ENCODE measurements at regions not wholly inside any gene's neighbourhood (a gene's known extent, or its start where the extent isn't known, plus 50 kb on each side); places are given as distances from the start of the nearest gene placed in this dataset.
"Not testable (repeated sequence)": the region's sequence is repeated elsewhere in the genome, so short reads cannot be mapped to it uniquely, and the experiment has no call there.

DNA sequence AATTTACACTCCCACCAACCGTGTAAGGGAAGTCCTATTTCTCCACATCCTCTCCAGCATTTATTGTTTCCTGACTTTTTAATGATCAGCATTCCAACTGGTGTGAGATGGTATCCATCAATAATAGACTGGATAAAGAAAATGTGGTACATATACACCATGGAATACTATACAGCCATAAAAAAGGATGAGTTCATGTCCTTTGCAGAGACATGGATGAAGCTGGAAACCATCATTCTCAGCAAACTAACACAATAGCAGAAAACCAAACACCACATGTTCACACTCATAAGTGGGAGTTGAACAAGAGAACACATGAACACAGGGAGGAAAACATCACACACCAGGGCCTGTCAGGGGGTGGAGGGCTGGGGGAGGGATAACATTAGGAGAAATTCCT, 1290.6 kb upstream of the EYS start:
- not testable (repeated sequence) for H3K4me1 ChIP-seq (ENCODE audit: control insufficient read depth in 2 of 2, insufficient read depth in 2 of 2, low read length in 1 of 2); H3K9me3 ChIP-seq (ENCODE audit: control insufficient read depth in 2 of 2, insufficient read depth in 1 of 2, low read depth in 1 of 2, low read length in 1 of 2); H3K36me3 ChIP-seq (ENCODE audit: control insufficient read depth in 2 of 2, insufficient read depth in 2 of 2, low read length in 1 of 2); H3K27ac ChIP-seq (ENCODE audit: low read depth in 2 of 2, low read length in 1 of 2); H3K27me3 ChIP-seq (ENCODE audit: control insufficient read depth in 1 of 2, insufficient read depth in 2 of 2, low read length in 2 of 2); H3K4me3 ChIP-seq (ENCODE audit: low read depth in 1 of 2, low read length in 2 of 2)
- WGBS, 2 donors, result 86 to 89% methylated on average over 1 of the region's 1 CpG

DNA sequence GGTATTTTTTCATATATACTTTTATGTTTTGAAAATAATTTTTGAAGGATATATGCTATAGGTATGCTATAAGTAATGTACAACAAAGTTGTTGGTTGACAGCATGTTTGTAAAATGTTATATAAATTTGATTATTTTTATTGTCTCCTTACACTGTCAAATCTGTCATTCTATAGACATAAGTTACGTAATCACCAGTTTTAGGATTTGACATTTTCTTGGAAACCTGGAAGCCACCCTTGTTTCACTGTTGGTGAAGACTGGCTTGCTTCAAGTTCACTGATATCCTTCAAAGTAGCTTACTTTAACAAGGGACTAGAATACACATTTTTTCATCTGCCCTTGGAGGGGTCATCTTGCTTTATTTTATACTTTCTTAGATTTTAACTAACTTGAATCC, 1288.6 kb upstream of the EYS start:
- H3K9me3 ChIP-seq (ENCODE audit: control insufficient read depth in 2 of 2, insufficient read depth in 1 of 2, low read depth in 1 of 2, low read length in 1 of 2), result peaks cover under 1 to 4% of the 10 kb centered on the region in 2 donors
- no peaks in the 10 kb centered on the region for H3K27me3 ChIP-seq (ENCODE audit: control insufficient read depth in 1 of 2, insufficient read depth in 2 of 2, low read length in 2 of 2)
- H3K27ac ChIP-seq (ENCODE audit: low read depth in 2 of 2, low read length in 1 of 2), result no peak overlapping the region
- no peaks in the 10 kb centered on the region for H3K36me3 ChIP-seq (ENCODE audit: control insufficient read depth in 2 of 2, insufficient read depth in 2 of 2, low read length in 1 of 2)
- no peaks in the 10 kb centered on the region for H3K4me1 ChIP-seq (ENCODE audit: control insufficient read depth in 2 of 2, insufficient read depth in 2 of 2, low read length in 1 of 2)
- no peak overlapping the region for H3K4me3 ChIP-seq (ENCODE audit: low read depth in 1 of 2, low read length in 2 of 2)
- 45 to 77% methylated on average over 1 of the region's 1 CpG for WGBS, 2 donors

DNA sequence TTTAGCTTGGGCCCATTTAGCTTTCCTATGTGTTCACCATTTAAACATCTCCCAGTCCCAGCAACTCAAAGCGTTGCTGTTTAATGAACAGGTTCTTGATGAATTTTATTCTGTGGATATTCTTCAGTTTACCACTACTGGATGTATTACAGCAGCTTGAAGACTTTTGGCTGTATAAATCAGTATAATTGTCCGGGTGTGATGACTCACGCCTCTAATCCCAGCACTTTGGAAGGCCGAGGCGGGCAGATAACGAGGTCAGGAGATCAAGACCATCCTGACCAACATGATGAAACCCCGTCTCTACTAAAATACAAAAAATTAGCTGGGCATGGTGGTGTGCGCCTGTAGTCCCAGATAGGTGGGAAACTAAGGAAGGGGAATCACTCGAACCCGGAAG, 1286.7 kb upstream of the EYS start:
- WGBS, 2 donors, result 84 to 91% methylated on average over 10 of the region's 10 CpGs

DNA sequence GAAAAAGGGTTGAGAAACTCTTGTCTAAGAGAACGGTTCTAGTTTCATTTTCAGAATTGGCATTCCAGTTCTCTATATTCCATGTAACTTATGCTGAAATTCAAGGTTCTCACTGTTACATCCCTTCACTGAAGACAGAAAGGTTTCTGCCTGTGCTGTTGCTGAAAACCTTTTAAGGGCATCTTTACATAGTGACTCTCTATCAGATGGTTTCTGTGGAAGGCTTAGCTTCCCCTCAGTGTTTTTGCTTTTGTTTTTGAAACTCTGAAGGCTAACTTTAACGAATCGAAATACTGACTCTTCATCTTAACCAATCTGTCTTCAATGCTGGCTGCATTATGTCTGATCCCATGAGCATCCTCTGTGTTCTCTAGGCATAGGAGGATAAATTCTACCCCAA, 1286.2 kb upstream of the EYS start:
- Histone ChIP-seq H3K4me1 (ENCODE audit: control insufficient read depth in 2 of 2, insufficient read depth in 2 of 2, low read length in 1 of 2) (no peaks in the 10 kb centered on the region), H3K4me3 (ENCODE audit: low read depth in 1 of 2, low read length in 2 of 2) (no peak overlapping the region), H3K27ac (ENCODE audit: low read depth in 2 of 2, low read length in 1 of 2) (no peak overlapping the region), H3K36me3 (ENCODE audit: control insufficient read depth in 2 of 2, insufficient read depth in 2 of 2, low read length in 1 of 2) (no peaks in the 10 kb centered on the region), H3K27me3 (ENCODE audit: control insufficient read depth in 1 of 2, insufficient read depth in 2 of 2, low read length in 2 of 2) (no peaks in the 10 kb centered on the region), H3K9me3 (ENCODE audit: control insufficient read depth in 2 of 2, insufficient read depth in 1 of 2, low read depth in 1 of 2, low read length in 1 of 2) (peaks cover 3 to 4% of the 10 kb centered on the region in 2 donors)
- 79 to 86% methylated on average over 3 of the region's 3 CpGs for WGBS, 2 donors

More for the DNA sequence above, 1286.7 kb upstream of the EYS start:
- not testable (repeated sequence) for H3K27me3 ChIP-seq (ENCODE audit: control insufficient read depth in 1 of 2, insufficient read depth in 2 of 2, low read length in 2 of 2); H3K9me3 ChIP-seq (ENCODE audit: control insufficient read depth in 2 of 2, insufficient read depth in 1 of 2, low read depth in 1 of 2, low read length in 1 of 2); H3K27ac ChIP-seq (ENCODE audit: low read depth in 2 of 2, low read length in 1 of 2); H3K4me3 ChIP-seq (ENCODE audit: low read depth in 1 of 2, low read length in 2 of 2); H3K36me3 ChIP-seq (ENCODE audit: control insufficient read depth in 2 of 2, insufficient read depth in 2 of 2, low read length in 1 of 2); H3K4me1 ChIP-seq (ENCODE audit: control insufficient read depth in 2 of 2, insufficient read depth in 2 of 2, low read length in 1 of 2)

DNA sequence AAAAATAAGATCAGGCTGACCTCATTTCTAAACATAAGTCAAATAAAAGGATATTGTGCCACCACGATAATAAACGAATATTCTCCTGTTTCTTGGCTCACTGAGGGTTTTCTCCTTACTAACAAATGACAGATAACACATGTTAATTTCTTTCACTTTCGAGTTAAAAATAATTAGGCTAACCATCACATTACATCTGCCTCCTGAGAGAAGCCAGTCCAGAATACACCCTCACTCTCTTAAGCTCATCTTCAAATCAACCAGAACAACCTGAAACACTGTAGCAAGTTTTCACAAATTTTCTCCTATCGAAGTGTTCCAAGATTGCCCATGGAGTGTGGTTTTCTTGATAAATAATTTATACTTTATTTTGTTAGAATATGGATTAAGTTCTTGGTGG, 1285.6 kb upstream of the EYS start:
- 62 to 75% methylated on average over 4 of the region's 4 CpGs for WGBS, 2 donors
- Histone ChIP-seq H3K4me1 (ENCODE audit: control insufficient read depth in 2 of 2, insufficient read depth in 2 of 2, low read length in 1 of 2) (no peaks in the 10 kb centered on the region), H3K4me3 (ENCODE audit: low read depth in 1 of 2, low read length in 2 of 2) (no peak overlapping the region), H3K9me3 (ENCODE audit: control insufficient read depth in 2 of 2, insufficient read depth in 1 of 2, low read depth in 1 of 2, low read length in 1 of 2) (peaks cover 2 to 6% of the 10 kb centered on the region in 2 donors), H3K27ac (ENCODE audit: low read depth in 2 of 2, low read length in 1 of 2) (no peak overlapping the region), H3K27me3 (ENCODE audit: control insufficient read depth in 1 of 2, insufficient read depth in 2 of 2, low read length in 2 of 2) (no peaks in the 10 kb centered on the region), H3K36me3 (ENCODE audit: control insufficient read depth in 2 of 2, insufficient read depth in 2 of 2, low read length in 1 of 2) (no peaks in the 10 kb centered on the region)

DNA sequence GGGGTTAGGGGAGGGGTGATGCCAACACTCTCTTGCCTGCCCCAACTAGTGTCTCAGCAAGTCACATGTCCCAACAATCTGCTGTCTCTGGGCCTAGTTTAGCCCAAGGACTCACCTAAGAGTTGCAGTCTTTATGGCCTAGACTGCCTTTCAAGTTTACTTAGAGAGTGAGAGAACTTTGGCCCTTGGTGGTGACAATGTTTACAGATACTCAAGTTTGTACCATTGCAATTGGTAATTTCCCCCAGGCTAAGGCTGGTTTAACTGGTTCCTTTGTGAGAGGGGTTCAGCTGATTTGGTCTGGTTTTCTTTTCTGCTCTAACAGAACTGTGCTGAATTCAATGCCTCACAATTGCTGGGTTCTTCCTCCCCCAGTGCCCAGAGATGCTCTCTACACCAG, 1279.9 kb upstream of the EYS start:
- Histone ChIP-seq H3K9me3 (ENCODE audit: control insufficient read depth in 2 of 2, insufficient read depth in 1 of 2, low read depth in 1 of 2, low read length in 1 of 2) (peaks cover 7 to 10% of the 10 kb centered on the region in 2 donors), H3K36me3 (ENCODE audit: control insufficient read depth in 2 of 2, insufficient read depth in 2 of 2, low read length in 1 of 2) (no peaks in the 10 kb centered on the region), H3K4me3 (ENCODE audit: low read depth in 1 of 2, low read length in 2 of 2) (no peak overlapping the region), H3K27ac (ENCODE audit: low read depth in 2 of 2, low read length in 1 of 2) (no peak overlapping the region), H3K4me1 (ENCODE audit: control insufficient read depth in 2 of 2, insufficient read depth in 2 of 2, low read length in 1 of 2) (no peaks in the 10 kb centered on the region), H3K27me3 (ENCODE audit: control insufficient read depth in 1 of 2, insufficient read depth in 2 of 2, low read length in 2 of 2) (no peaks in the 10 kb centered on the region)

DNA sequence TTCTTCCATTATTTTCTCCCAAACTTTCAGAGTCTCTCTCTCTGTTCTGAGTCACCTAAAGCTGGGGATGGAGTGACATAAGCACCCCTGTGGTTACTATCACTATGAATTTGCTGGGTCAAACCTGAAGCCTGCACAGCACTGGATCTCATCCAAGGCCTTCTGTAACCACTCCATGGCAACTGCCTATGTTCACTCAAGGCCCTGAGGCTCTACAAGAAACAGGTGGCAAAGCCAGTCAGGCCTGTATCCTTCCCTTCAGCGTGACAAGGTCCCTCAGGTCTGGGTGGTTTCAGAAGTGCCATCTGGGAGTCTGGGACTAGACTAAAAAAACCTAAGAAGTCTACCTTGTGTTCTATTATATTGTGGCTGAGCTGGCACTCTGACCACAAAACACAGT, 1278.8 kb upstream of the EYS start:
- Histone ChIP-seq H3K4me1 (ENCODE audit: control insufficient read depth in 2 of 2, insufficient read depth in 2 of 2, low read length in 1 of 2) (no peaks in the 10 kb centered on the region), H3K27ac (ENCODE audit: low read depth in 2 of 2, low read length in 1 of 2) (no peak overlapping the region), H3K27me3 (ENCODE audit: control insufficient read depth in 1 of 2, insufficient read depth in 2 of 2, low read length in 2 of 2) (no peaks in the 10 kb centered on the region), H3K36me3 (ENCODE audit: control insufficient read depth in 2 of 2, insufficient read depth in 2 of 2, low read length in 1 of 2) (no peaks in the 10 kb centered on the region), H3K4me3 (ENCODE audit: low read depth in 1 of 2, low read length in 2 of 2) (no peak overlapping the region), H3K9me3 (ENCODE audit: control insufficient read depth in 2 of 2, insufficient read depth in 1 of 2, low read depth in 1 of 2, low read length in 1 of 2) (peaks cover 5 to 10% of the 10 kb centered on the region in 2 donors)
- 62 to 71% methylated on average over 1 of the region's 1 CpG for WGBS, 2 donors

DNA sequence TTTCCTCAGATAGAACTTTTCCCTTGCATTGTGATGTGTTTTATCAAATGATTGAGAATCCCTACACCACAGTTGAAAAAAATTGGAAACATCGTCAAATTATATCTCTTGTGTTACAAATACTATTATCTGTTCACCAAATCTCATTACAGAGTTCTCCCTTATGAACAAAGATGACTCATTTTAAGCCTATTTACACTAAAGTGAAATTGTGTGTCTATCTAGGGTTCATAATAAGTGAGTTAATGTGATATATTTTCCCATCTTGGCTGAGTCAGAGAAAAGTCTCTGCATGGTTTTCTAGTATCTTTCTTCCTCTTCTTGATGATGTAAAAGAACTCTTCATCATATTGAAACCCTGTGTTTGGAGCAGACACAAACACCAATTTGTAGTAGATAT, 1263.3 kb upstream of the EYS start:
- Histone ChIP-seq H3K4me3 (ENCODE audit: low read depth in 1 of 2, low read length in 2 of 2) (no peak overlapping the region), H3K27me3 (ENCODE audit: control insufficient read depth in 1 of 2, insufficient read depth in 2 of 2, low read length in 2 of 2) (no peaks in the 10 kb centered on the region), H3K9me3 (ENCODE audit: control insufficient read depth in 2 of 2, insufficient read depth in 1 of 2, low read depth in 1 of 2, low read length in 1 of 2) (no peaks in the 10 kb centered on the region), H3K36me3 (ENCODE audit: control insufficient read depth in 2 of 2, insufficient read depth in 2 of 2, low read length in 1 of 2) (no peaks in the 10 kb centered on the region), H3K27ac (ENCODE audit: low read depth in 2 of 2, low read length in 1 of 2) (no peak overlapping the region), H3K4me1 (ENCODE audit: control insufficient read depth in 2 of 2, insufficient read depth in 2 of 2, low read length in 1 of 2) (no peaks in the 10 kb centered on the region)
- 79 to 82% methylated on average over 1 of the region's 1 CpG for WGBS, 2 donors

DNA sequence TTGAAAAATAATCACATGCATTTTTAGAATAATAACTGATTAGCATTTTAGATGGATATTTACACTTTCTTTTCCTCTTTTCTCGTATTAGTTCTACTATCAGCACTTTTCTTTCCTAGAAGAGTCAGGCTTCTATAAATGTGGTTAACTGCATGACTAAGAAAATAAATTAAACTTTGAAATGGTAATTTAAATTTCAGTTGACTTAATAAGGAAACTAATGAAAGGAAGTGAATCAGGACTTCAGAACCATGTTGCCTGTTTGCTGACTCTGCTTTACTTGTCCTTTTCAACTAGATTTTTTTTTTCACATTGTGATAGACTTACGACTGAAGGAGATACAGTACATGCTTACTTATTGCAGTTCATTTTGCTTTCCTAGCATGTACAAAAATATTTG, 1258.2 kb upstream of the EYS start:
- Histone ChIP-seq H3K9me3 (ENCODE audit: control insufficient read depth in 2 of 2, insufficient read depth in 1 of 2, low read depth in 1 of 2, low read length in 1 of 2) (peaks cover 0 to 2% of the 10 kb centered on the region in 2 donors), H3K27me3 (ENCODE audit: control insufficient read depth in 1 of 2, insufficient read depth in 2 of 2, low read length in 2 of 2) (no peaks in the 10 kb centered on the region)
- 71 to 80% methylated on average over 2 of the region's 2 CpGs for WGBS, 2 donors

DNA sequence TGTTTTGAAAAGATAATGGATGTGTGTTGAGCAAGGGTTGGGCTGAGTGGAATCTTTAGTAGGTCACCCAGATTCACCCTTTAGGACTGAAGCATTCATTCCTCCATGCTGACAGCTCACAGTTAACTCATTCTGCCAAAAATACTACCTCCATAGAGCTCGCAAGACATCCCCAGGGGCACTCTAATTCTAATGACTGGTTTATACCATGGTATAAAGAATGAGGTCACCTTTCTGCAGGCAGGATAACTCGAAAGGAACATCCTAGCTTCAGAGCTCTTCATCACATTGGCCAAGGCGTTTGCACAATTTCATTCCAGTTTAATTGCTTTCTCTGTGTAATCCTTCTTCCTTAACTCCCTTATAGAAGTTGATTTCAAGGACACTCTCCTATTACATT, 1257.2 kb upstream of the EYS start:
- WGBS, 2 donors, result 66 to 73% methylated on average over 3 of the region's 3 CpGs

More for the DNA sequence above, 1258.2 kb upstream of the EYS start:
- no peak overlapping the region for H3K27ac ChIP-seq (ENCODE audit: low read depth in 2 of 2, low read length in 1 of 2)
- no peak overlapping the region for H3K4me3 ChIP-seq (ENCODE audit: low read depth in 1 of 2, low read length in 2 of 2)
- no peaks in the 10 kb centered on the region for H3K4me1 ChIP-seq (ENCODE audit: control insufficient read depth in 2 of 2, insufficient read depth in 2 of 2, low read length in 1 of 2)
- no peaks in the 10 kb centered on the region for H3K36me3 ChIP-seq (ENCODE audit: control insufficient read depth in 2 of 2, insufficient read depth in 2 of 2, low read length in 1 of 2)

More for the DNA sequence above, 1257.2 kb upstream of the EYS start:
- no peaks in the 10 kb centered on the region for H3K27me3 ChIP-seq (ENCODE audit: control insufficient read depth in 1 of 2, insufficient read depth in 2 of 2, low read length in 2 of 2)
- no peaks in the 10 kb centered on the region for H3K36me3 ChIP-seq (ENCODE audit: control insufficient read depth in 2 of 2, insufficient read depth in 2 of 2, low read length in 1 of 2)
- H3K9me3 ChIP-seq (ENCODE audit: control insufficient read depth in 2 of 2, insufficient read depth in 1 of 2, low read depth in 1 of 2, low read length in 1 of 2), result peaks cover 0 to 2% of the 10 kb centered on the region in 2 donors
- H3K4me3 ChIP-seq (ENCODE audit: low read depth in 1 of 2, low read length in 2 of 2), result no peak overlapping the region
- no peaks in the 10 kb centered on the region for H3K4me1 ChIP-seq (ENCODE audit: control insufficient read depth in 2 of 2, insufficient read depth in 2 of 2, low read length in 1 of 2)
- H3K27ac ChIP-seq (ENCODE audit: low read depth in 2 of 2, low read length in 1 of 2), result no peak overlapping the region

All from esophagus (tissue), 2 donors.